Right lobe of liver (tissue), 6 donors: ENCODE measurements at regions not wholly inside any gene's neighbourhood (a gene's known extent, or its start where the extent isn't known, plus 50 kb on each side); places are given as distances from the start of the nearest gene placed in this dataset.

Source experiments
- ATAC-seq, 4 donors: fragments of 200-7000 bp; cut with Tn5 transposase; one replicate each; pipeline ENCODE4 v1.9.1; 2020; ENCODE audit warnings: mild to moderate bottlenecking in 4 of 4, moderate library complexity in 4 of 4
- DNase-seq, 3 donors: peaks; one replicate each; pipeline ENCODE4 v3.0.0-alpha.2; 2020
- H3K27ac ChIP-seq, 3 donors: fragments of 200-600 bp; one replicate each; pipeline ENCODE4 v1.8.0; 2022
- H3K27me3 ChIP-seq, 2 donors: fragments of 200-600 bp; one replicate each; pipeline ENCODE4 v1.8.0; 2022
- H3K36me3 ChIP-seq, 4 donors: fragments of 200-600 bp; sonication (generic) in 1 of 4; one replicate each; pipeline versions ENCODE4 v1.5.1 to v1.8.0; 2017 to 2022; ENCODE audit warnings: control low read depth in 1 of 4
- H3K4me1 ChIP-seq, 4 donors: fragments of 200-600 bp; sonication (generic) in 1 of 4; one replicate each; pipeline versions ENCODE4 v1.5.1 to v1.8.0; 2017 to 2022; ENCODE audit warnings: control low read depth in 1 of 4
- H3K4me3 ChIP-seq, 3 donors: fragments of 200-600 bp; one replicate each; pipeline ENCODE4 v1.8.0; 2022
- H3K9me3 ChIP-seq, 4 donors: fragments of 200-600 bp; sonication (generic) in 1 of 4; one replicate each; pipeline versions ENCODE4 v1.5.1 to v1.8.0; 2017 to 2022; ENCODE audit warnings: control low read depth in 1 of 4
- POLR2A ChIP-seq: fragments of 450-650 bp; IDR thresholded peaks from one replicate; pipeline ENCODE4 v1.6.1; 2017; ENCODE audit warnings: antibody characterized with exemption, mild to moderate bottlenecking
- WGBS: methylation state at CpG from one replicate; pipeline ENCODE4 v1.1.6; 2018; ENCODE audit warnings: low coverage, low lambda C conversion rate; ENCODE audit not compliant: insufficient coverage; ENCODE audit errors: missing lambda C conversion rate; 5-methylcytosine and 5-hydroxymethylcytosine counted together
- intact Hi-C, 2 donors: fragments of 100-400 bp; cut with DNase I; formaldehyde crosslinking; loops; one replicate each; pipeline versions ENCODE4 v1.11.2 to v1.14.1; 2022
- TF ChIP-seq, protein P1 (sequence below), 4 donors: fragments of 200-600 bp in 3 of 4; fragments of 450-650 bp in 1 of 4; IDR thresholded peaks; one replicate each; pipeline versions ENCODE4 v1.5.1 to v1.8.0; 2016 to 2022; ENCODE audit warnings: antibody characterized with exemption in 4 of 4, mild to moderate bottlenecking in 2 of 4
- donor health status: DM: no; HTN: yes; CAD: no.
- donor health status: DM: no; HTN: no; CAD: no.
- donor health status: DM: no; HTN: no; CAD: no.
- donor health status: DM: no; HTN: yes; CAD: no.
- donor health status: DM: no; HTN: yes; CAD: no.

DNA sequence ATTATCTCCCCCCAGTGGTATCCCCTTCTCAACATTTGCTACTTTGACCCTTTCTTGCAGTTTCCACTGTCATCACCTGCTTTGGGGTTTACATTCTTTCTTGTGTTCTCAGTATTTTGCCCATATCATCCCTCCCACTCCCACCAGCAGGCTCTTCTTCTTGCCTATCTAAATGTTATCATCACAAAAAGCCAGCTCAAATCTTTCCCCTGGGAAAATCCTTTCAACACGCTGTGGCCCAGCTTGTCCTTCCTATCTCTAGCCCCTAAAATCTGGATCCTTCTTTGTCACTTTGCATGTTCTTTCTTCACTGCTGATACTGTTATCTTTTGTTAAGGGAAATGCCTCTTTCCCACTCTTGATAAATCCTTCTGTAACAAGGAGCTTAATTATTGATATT, 138.2 kb downstream of the RAD51AP2 start:
- Histone ChIP-seq H3K9me3 (no peaks in the 10 kb centered on the region), H3K36me3 (no peaks in the 10 kb centered on the region), H3K4me1 (no peaks in the 10 kb centered on the region), H3K4me3 (no peak overlapping the region), H3K27me3 (no peaks in the 10 kb centered on the region), H3K27ac (no peak overlapping the region)
- 50% methylated on average over 1 of the region's 1 CpG for WGBS
- intact Hi-C loops = no loop called here
- no peak for TF ChIP-seq POLR2A
- TF ChIP-seq, protein P1, sequence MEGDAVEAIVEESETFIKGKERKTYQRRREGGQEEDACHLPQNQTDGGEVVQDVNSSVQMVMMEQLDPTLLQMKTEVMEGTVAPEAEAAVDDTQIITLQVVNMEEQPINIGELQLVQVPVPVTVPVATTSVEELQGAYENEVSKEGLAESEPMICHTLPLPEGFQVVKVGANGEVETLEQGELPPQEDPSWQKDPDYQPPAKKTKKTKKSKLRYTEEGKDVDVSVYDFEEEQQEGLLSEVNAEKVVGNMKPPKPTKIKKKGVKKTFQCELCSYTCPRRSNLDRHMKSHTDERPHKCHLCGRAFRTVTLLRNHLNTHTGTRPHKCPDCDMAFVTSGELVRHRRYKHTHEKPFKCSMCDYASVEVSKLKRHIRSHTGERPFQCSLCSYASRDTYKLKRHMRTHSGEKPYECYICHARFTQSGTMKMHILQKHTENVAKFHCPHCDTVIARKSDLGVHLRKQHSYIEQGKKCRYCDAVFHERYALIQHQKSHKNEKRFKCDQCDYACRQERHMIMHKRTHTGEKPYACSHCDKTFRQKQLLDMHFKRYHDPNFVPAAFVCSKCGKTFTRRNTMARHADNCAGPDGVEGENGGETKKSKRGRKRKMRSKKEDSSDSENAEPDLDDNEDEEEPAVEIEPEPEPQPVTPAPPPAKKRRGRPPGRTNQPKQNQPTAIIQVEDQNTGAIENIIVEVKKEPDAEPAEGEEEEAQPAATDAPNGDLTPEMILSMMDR (IDR thresholded peaks at IDR 0.05) = no peak
- ATAC-seq (no peak), DNase-seq (no peak)

DNA sequence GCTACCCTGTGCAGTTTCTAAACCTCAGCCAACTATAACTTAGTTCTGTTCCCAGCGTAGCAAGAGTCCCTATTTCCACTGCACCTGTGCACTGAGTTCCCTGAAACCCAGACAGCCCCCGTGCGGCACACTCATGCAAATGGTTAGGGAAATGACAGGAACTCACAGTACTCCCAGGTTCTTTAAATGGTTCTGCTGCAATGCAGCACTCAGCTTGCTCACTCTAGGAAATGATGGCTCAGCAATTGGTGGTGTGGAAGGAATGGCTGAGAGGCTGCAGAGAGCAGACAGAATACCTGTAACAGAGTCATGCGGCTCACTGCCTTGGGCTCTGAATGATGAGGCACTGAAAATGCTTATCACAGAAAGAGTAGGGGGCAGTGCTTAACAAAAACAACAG, 143.0 kb downstream of the RAD51AP2 start:
- no peaks in the 10 kb centered on the region for H3K27me3 ChIP-seq
- no peak overlapping the region for H3K27ac ChIP-seq
- DNase-seq = no peak
- intact Hi-C loops = no loop called here
- no peak overlapping the region for H3K4me3 ChIP-seq
- H3K4me1 ChIP-seq = no peaks in the 10 kb centered on the region
- no peaks in the 10 kb centered on the region for H3K36me3 ChIP-seq
- TF ChIP-seq POLR2A = no peak
- TF ChIP-seq, protein P1 (IDR thresholded peaks at IDR 0.05) = no peak
- no peak for ATAC-seq
- WGBS = 65% methylated on average over 2 of the region's 4 CpGs
- H3K9me3 ChIP-seq = no peaks in the 10 kb centered on the region

DNA sequence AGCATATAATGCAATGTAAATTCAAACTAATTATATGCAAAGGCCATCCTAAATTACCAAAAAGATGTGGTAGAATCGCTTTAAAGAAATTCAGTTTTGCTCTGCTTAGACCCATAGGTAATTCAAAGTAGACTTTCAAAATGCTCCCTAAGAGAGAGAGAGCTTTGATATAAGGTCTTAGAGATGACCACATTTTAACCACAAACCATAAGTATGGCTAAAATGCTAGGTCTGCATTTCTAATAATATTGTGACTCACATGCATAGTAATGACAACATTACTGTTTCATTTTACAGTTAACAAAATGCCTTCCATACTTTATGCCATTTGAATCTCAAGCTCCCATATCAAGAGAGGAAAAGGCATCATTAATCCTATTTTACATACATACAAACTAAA, 144.5 kb downstream of the RAD51AP2 start:
- H3K4me3 ChIP-seq = no peak overlapping the region
- WGBS = 44% methylated on average over 1 of the region's 1 CpG

DNA sequence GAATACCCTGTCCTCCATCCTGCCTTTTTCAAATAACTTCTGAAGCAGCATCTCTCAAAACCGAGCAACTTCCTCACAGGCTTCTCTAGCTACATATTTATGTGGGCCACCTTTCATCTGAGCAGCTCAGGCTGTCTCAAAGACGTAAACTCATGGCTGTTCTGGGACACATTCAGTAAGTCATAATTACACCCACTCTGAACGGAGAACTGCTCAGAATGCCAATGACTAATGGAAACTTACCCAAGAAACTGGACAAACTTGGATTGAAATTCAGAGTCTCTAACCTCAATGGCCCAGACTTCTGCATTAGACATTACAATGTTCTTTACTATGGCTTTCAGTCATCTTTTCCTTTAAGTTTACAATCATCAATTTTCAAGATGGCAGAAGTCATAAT, 145.2 kb downstream of the RAD51AP2 start:
- 71% methylated on average over 3 of the region's 3 CpGs for WGBS
- DNase-seq = no peak

More for the DNA sequence above, 144.5 kb downstream of the RAD51AP2 start:
- no peaks in the 10 kb centered on the region for H3K36me3 ChIP-seq
- no peaks in the 10 kb centered on the region for H3K9me3 ChIP-seq
- H3K4me1 ChIP-seq = no peaks in the 10 kb centered on the region
- H3K27me3 ChIP-seq = no peaks in the 10 kb centered on the region
- intact Hi-C loops = no loop called here
- no peak for TF ChIP-seq POLR2A
- TF ChIP-seq, protein P1 (IDR thresholded peaks at IDR 0.05) = no peak
- ATAC-seq (no peak), DNase-seq (no peak)
- no peak overlapping the region for H3K27ac ChIP-seq

DNA sequence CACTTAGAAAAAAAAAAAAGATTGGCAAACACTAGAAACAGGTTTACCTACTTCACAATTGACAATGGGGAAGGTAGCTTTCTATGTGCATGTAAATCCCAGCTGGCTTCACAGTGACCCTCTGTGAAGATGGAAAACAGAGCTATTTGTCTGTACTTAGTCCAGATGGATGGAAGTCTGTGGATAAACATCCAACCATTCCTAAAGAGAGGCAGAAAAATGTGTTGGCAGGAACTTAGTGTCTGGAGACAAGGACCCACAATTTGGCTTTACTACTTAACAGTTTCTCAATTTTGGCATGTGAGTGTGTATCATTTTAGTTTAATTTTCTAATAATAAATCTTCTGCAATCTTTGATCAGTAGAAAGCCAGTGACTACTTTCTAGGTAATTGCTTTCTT, 154.4 kb downstream of the RAD51AP2 start:
- no peaks in the 10 kb centered on the region for H3K4me1 ChIP-seq
- H3K36me3 ChIP-seq = no peaks in the 10 kb centered on the region
- H3K27me3 ChIP-seq = no peaks in the 10 kb centered on the region
- H3K27ac ChIP-seq = no peak overlapping the region
- DNase-seq = no peak
- TF ChIP-seq POLR2A = no peak
- TF ChIP-seq, protein P1 (IDR thresholded peaks at IDR 0.05) = no peak
- no peak overlapping the region for H3K4me3 ChIP-seq
- intact Hi-C loops = no loop called here
- no peak for ATAC-seq
- H3K9me3 ChIP-seq = no peaks in the 10 kb centered on the region

More for the DNA sequence above, 145.2 kb downstream of the RAD51AP2 start:
- intact Hi-C loops = no loop called here
- TF ChIP-seq, protein P1 (IDR thresholded peaks at IDR 0.05) = no peak
- TF ChIP-seq POLR2A = no peak
- Histone ChIP-seq H3K9me3 (no peaks in the 10 kb centered on the region), H3K27me3 (no peaks in the 10 kb centered on the region), H3K27ac (no peak overlapping the region), H3K4me1 (no peaks in the 10 kb centered on the region), H3K36me3 (no peaks in the 10 kb centered on the region), H3K4me3 (no peak overlapping the region)
- ATAC-seq = no peak
